Hematopoietic multipotent progenitor cell treated with erythropoietin and hydrocortisone succinate and interleukin-3 and kit ligand, for 4 days (in vitro differentiated cells): ENCODE measurements at regions not wholly inside any gene's neighbourhood (a gene's known extent, or its start where the extent isn't known, plus 50 kb on each side); places are given as distances from the start of the nearest gene placed in this dataset.
"Not testable (repeated sequence)": the region's sequence is repeated elsewhere in the genome, so short reads cannot be mapped to it uniquely, and the experiment has no call there.

Source experiments
- DNase-seq: peaks from one replicate; pipeline ENCODE4 v3.0.0-alpha.2; 2015

DNA sequence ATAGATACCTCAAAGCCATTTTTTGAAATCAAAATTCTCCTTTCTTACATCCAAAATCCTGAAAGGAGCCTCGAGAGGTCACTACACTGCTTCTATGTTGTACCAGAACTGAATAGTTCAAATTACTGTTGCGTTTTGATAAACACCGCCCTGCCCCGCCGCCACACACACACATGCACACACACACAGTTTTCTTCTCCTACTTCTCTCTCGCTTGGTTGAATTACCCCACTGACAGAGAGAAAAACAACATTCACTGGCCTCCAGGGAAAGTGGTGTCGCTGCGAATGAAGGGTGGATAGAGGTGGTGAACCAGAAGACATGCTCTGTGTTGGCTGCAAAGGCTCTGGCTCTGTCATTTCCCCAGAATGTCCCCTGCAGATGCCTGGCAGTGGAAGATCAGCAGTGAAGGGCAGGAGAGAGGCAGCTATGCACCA, 183.4 kb upstream of the RFC3 start:
- DNase-seq: no peak

DNA sequence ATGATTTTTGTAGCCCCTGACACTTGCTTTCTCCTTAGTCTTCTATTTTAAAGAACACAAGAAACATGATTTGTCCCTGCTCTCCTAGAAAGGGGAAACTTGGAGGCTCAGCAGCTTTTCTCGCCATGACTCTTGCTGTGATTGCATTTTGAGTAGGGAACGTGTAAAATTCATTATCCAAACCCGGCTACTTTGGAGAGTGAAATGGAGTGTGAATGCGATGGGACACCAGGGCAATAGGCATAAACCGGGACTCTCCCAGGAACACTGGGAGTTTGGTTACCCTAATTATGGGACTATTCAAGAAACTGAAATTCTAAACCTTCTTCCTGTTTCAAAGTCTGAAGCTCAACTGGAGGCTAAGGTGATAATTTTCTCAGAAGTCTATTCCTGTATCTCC, 181.7 kb upstream of the RFC3 start:
- DNase-seq: no peak

DNA sequence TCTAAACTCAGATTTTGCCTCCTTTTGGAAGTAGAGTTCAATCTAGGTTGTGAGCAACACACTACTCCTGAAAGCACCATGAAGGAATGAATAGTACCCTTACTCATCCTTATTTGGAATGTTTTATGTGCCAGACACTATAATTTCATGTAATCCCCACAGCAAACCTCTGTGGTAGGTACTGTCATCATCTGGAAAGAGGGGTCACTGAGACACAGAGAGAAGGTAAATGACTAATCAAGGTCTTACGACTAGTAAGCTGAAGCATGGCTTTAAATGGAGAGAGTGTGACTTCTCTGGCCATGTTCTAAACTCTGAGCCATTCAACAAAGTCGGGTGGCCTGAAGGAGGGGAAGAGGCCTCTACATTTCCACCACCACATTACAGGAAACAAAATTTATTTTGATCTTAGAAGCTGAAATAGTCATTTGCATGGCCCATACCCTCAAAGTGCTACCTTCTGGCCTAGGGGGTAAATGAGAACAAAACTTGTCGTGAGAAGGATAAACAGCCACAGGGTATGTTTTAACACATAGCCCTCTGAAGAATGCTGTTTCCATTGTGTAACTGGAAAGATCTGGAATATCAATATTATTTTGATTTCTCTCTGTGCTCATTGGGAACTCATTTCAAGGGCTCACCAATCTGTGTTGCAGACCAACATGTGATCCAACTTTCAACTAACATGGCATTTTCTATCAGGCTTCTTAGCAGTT, 180.8 kb upstream of the RFC3 start:
- no peak for DNase-seq

DNA sequence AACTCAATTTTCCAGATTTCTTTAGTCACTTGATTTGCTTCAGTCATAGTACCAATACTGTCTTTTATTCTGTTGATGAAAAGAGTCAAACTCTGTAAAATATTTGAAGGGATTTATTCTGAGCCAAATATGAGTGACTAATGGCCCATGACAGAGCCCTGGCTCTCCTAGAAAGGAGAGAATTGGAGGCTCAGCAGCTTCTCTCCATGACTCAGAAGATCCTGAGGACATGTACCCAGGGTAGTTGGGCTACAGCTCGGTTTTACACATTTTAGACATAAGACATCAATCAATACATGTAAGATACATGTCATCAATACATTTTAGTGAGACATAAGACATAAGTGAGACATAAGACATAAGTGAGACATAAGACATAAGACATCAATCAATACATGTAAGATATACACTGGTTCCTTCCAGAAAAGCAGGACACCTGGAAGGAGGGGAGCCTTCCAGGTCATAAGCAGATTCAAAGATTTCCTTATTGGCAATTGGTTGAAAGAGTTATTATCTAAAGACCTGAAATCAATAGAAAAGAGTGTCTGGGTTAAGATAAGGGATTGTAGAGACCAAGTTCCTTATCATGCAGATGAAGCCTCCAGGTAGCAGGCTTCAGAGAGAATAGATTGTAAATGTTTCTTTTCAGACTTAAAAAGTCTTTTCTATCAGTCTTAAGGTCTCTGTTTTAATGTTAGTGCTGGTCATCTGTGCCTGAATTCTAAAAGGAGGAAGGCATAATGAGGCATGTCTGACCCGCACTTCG, 179.8 kb upstream of the RFC3 start:
- no peak for DNase-seq

GRCh38 chr13:33639158-33639557, 178.8 kb upstream of the RFC3 start:
- DNase-seq: no peak

- DNase-seq: no peak
These were observed 178.3 kb upstream of the RFC3 start for GRCh38 chr13:33639626-33640080.

DNA sequence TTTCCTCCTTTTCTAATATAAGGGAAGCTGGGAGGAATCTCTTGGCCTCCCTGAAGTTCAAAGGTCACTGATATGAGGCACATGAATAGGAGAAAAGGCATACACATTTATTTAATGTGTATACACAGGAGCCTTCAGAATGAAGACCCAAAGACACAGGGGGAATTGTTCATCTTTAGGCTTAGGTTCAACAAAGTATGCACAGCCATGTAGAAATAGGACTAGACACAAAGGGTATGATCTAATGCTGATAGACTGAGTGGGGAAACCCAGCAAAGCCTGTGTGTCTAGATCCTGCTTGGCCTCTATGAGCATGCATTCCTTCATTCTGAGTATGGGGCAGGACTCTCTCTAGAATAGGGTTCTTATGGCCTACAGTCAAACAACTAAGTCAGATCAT, 177.1 kb upstream of the RFC3 start:
- no peak for DNase-seq

DNA sequence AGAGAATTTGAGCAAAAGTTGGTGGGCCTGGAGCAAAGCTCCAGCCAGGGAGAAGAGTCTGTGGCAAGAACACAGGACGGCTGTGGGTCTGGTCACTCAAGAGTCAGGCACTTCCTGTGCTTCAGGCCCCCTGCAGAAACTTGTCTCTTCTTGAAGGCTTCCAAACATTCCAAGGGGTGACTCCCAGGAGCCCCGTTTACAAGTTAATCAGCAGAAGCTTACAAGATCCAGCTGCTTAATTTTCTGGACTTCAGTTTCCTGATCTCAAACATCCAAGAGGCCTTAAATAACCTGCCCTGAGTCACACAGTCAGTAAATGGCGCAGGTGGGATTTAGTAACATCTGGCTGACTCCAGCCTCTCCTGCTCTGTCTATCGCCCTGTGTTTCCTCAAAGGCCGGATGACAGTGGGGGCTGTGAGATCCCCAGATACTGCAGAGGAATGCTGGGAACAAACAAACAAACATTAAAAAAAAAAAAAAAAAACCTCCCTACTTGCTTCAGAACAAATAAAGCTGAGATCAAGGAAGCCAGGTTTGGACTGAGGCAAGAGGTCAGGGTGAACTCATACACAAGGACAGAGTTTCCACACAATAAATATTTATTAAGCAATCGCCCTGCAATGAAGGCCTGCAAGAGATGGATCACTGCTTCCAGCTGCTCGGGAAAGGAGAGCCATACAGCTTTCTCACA, 175.4 kb upstream of the RFC3 start:
- no peak for DNase-seq

DNA sequence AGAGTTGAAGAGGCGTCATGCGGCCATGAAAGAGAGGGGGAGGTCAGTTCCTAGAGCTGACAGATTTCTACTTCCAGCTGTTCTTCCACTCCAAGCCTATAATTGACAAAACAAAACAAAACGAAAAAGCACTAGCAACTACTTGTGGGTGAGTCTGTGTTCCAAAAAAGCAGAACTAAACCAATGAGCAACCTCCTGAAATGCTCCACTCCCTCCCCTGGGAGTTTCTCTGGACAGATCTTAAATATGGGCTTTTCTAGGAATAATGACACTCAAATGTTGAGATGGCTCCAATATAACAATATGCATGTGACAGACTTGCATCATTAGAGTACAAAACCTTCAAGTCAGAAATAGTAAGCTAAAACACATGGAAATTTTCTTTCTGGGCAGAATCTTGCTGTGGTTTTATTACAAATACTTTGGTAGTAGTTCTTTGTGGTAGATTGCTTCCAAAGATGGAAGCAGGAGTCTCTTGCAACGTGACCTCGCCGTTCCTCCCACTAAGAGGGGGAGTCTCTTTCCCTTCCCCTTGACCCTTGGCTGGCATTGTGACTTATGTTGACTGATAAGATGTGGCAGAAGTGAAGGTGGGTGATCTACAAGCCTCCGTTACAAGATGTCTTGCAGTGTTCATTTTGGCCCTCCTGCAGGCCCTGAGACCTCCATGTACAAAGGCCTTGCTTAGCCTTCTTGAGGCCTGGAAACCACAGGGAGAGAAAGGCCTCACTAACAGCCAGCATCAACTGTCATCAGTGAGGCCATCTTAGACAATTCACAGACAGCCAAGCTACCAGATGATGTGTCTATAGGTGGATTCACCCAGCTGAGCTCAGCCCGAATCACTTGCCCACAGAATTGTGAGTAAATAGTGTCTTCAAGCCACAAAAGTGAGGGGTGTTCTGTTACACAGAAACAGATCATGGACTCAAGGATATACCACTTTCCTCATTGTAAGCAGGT, 173.1 kb upstream of the RFC3 start:
- DNase-seq: peak; percentile 30

GRCh38 chr13:33645591-33646554, 172.1 kb upstream of the RFC3 start:
- no peak for DNase-seq

DNA sequence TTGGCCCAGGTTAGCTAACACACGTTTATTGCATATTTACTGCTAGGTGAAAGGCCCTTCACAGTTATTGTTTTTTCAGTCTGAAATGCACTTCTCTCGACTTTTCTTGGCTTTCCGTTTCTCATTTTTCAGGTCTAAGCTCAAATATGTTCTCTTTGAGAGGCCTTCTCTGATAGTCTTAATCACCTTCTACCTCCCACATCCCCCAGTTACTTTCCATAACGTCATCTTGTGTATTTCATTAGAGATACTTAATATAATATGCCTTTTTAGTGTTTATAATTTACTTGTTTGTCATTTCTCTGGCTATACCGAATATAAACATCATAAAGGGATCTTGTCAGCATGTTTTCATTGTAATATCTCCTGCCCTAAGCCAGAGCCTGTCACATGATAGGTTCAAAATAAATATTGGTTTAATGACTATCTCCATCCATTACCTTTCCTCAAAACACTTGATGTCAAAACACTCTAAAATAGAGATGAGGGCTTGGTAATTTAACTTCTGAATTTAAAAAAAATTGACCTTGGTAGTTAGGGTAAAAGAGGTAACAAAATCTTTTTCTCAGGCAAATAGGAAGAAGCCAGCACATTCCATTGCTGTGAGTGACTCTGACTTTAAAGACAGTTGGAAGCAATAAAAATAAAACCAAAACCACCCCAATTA, 168.6 kb upstream of the RFC3 start:
- DNase-seq: no peak

DNA sequence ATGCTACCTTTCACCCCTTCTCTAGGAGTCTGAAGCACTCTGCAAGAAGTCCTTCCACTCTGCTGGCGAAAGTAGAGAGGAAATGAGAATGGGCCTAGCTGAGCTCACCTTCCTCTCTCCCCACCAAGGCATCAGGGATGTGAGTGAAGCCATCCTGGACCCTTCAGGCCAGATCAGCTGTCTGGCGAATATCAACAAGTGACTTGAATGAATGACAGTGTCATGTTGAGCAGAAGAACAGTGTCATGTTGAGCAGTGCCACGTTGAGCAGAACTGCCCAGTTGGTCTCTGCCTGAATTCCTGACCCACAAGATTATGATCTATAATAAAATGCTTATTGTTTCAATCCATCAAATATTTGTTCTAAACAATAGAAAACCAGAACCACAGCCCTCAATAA, 166.2 kb upstream of the RFC3 start:
- DNase-seq: no peak

GRCh38 chr13:33657274-33657673, 160.7 kb upstream of the RFC3 start:
- no peak for DNase-seq

DNA sequence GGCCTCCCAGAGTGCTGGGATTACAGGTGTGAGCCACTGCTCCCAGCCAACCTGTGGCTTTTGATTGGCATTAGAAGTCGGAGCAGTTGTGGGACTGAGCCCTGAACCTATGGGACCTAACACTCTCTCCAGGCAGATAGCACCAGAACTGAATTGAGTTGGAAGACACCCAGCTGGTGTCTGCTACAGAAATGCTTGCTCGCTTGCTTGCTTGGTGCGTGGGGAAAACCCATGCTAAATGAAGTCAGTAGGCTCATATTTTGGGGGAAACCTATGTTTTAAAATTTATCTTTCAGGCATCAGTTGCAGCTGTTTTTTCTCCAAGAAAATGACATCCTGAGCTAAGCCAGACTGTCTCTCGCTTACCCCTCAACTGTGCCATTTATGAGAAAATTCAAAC, 158.5 kb upstream of the RFC3 start:
- no peak for DNase-seq

DNA sequence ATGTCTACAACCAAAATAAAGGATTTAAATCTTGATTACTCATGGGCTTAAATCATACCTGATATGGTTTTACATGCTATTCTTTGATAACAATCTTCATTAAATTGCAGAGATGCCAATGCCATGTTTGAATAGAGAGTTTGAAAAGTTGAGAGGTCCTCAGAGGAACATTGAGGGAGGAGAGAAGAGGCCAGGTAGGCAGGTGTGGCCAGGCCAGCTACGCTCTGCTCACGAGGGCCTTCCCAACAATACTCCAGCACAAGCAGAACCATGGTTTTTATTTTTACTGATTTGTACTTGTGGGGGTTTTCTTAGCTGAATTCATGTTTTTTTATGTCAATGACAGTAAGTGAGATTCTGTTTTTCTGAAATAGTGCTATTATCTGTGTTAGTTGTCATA, 158.1 kb upstream of the RFC3 start:
- no peak for DNase-seq

- DNase-seq: no peak
These were observed 155.6 kb upstream of the RFC3 start for GRCh38 chr13:33662392-33662791.

DNA sequence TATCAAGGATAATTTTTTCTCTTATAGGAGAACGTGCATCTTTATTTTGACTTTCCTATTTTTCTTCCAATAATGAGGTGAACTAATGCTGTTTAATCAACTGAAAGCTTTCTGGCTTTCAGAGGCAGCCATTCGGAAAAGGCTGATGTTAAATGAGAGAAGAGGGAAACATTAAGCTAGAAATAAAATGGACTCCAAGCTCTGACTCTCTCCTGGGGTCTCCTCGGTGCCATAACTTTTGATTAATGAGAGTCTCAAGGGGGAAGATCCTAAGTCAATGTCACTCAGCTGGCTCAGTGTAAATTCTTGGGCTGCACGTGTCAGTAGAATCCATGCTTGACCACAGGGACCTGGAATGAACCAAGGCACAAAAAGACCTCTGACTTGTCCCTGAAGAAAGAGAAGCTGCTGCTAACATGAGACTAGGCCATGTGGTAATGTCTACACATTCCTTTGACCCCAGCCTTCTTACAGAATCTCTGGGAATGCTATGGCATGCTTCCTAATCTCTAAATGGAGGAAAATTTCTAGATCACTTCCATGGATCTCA, 152.2 kb upstream of the RFC3 start:
- DNase-seq: no peak

DNA sequence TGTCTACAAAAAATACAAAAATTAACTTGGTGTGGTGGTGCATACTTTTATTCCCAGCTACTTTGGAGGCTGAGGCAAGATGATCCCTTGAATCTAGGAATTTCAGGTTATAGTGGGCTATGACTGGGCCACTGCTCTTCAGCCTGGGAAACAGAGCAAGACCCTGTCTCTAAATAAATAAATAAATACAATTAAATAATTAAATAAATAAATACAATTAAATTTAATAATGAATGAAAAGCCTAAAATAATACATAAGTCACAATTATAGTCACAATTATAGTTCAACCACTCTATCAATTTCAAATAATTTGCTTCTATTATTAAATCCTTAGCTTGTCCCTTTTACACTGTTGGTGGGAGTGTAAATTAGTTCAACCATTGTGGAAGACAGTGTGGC, 146.4 kb upstream of the RFC3 start:
- DNase-seq: no peak

GRCh38 chr13:33672022-33672421, 145.9 kb upstream of the RFC3 start:
- not testable (repeated sequence) for DNase-seq
